ENCODE measurements at regions not wholly inside any gene's neighbourhood (a gene's known extent, or its start where the extent isn't known, plus 50 kb on each side); places are given as distances from the start of the nearest gene placed in this dataset.

- TF ChIP-seq, protein P1, sequence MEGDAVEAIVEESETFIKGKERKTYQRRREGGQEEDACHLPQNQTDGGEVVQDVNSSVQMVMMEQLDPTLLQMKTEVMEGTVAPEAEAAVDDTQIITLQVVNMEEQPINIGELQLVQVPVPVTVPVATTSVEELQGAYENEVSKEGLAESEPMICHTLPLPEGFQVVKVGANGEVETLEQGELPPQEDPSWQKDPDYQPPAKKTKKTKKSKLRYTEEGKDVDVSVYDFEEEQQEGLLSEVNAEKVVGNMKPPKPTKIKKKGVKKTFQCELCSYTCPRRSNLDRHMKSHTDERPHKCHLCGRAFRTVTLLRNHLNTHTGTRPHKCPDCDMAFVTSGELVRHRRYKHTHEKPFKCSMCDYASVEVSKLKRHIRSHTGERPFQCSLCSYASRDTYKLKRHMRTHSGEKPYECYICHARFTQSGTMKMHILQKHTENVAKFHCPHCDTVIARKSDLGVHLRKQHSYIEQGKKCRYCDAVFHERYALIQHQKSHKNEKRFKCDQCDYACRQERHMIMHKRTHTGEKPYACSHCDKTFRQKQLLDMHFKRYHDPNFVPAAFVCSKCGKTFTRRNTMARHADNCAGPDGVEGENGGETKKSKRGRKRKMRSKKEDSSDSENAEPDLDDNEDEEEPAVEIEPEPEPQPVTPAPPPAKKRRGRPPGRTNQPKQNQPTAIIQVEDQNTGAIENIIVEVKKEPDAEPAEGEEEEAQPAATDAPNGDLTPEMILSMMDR (IDR thresholded peaks at IDR 0.05; ENCODE audit: insufficient read depth, low read depth, low read length, missing control alignments), result no peak
- no peak overlapping the region for H3K4me3 ChIP-seq (ENCODE audit: low read length)
- DNase-seq (ENCODE audit: low read depth), result no peak
Measured at GRCh38 chr1:90100566-90100965, 105.7 kb downstream of the ZNF326 start.

- no peak overlapping the region for H3K4me3 ChIP-seq (ENCODE audit: low read length)
- TF ChIP-seq, protein P1 (IDR thresholded peaks at IDR 0.05; ENCODE audit: insufficient read depth, low read depth, low read length, missing control alignments), result no peak
Measured at GRCh38 chr1:90092441-90092840, 97.5 kb downstream of the ZNF326 start.

More at GRCh38 chr1:90092441-90092840, 97.5 kb downstream of the ZNF326 start:
- no peak for DNase-seq (ENCODE audit: low read depth)

Measured in epithelial cell of esophagus (primary cell).